Endothelial cell of umbilical vein (primary cell): ENCODE measurements at regions not wholly inside any gene's neighbourhood (a gene's known extent, or its start where the extent isn't known, plus 50 kb on each side); places are given as distances from the start of the nearest gene placed in this dataset.

ENCODE experiments used
- BruUV-seq: library from RNA; stranded (reverse); fragments of 400-500 nt; replicated peaks from 2 replicates; lab custom pipeline; 2021; lab: Mats Ljungman, UMichigan
- CTCF ChIA-PET: fragments of 300-600, 350-600 bp; sonication (Branson Sonifier 250); formaldehyde crosslinking; loops from one replicate; lab custom pipeline; 2021; ENCODE audit warnings: antibody characterized with exemption, inconsistent platforms; lab: Charles Lee
- POLR2A ChIA-PET: fragments of 300-600, 350-600 bp; sonication (Branson Sonifier 250); formaldehyde crosslinking; loops from one replicate; lab custom pipeline; 2021; ENCODE audit warnings: antibody characterized with exemption, inconsistent platforms; lab: Charles Lee
- DNase-seq: peaks from one replicate; pipeline ENCODE4 v3.0.0-alpha.2; 2011; ENCODE audit warnings: low read depth, low spot score
- FAIRE-seq: peaks from 2 replicates; lab custom pipeline; 2011; peaks lifted over from hg19 to GRCh38; lab: Jason Lieb, UNC
- H2AFZ ChIP-seq: 2 replicates; pipeline ENCODE4 v1.6.0; 2012; ENCODE audit warnings: low read depth, low read length, control low read depth, inconsistent platforms
- H3K27ac ChIP-seq: 2 replicates; pipeline ENCODE4 v1.5.1; 2011; ENCODE audit warnings: low read depth, mild to moderate bottlenecking, control low read depth, low read length, moderate library complexity; ENCODE audit not compliant: insufficient read depth
- H3K27me3 ChIP-seq, 2 experiments: 2 replicates each; pipeline versions ENCODE4 v1.6.0 to v1.6.1; 2011; ENCODE audit warnings: low read length in 2 of 2, mixed read lengths in 1 of 2; ENCODE audit not compliant: control insufficient read depth in 2 of 2, insufficient read depth in 2 of 2
- H3K36me3 ChIP-seq, 2 experiments: 2 replicates in 1 of 2; 3 replicates in 1 of 2; pipeline ENCODE4 v1.5.1; 2011; ENCODE audit warnings: low read length in 2 of 2, mild to moderate bottlenecking in 1 of 2, moderate library complexity in 1 of 2; ENCODE audit not compliant: control insufficient read depth in 2 of 2, insufficient read depth in 2 of 2; ENCODE audit errors: extremely low read depth in 1 of 2
- H3K4me1 ChIP-seq: 3 replicates; pipeline ENCODE4 v1.5.1; 2011; ENCODE audit warnings: mild to moderate bottlenecking, low read length; ENCODE audit not compliant: control insufficient read depth, insufficient read depth; ENCODE audit errors: extremely low read depth
- H3K4me2 ChIP-seq: 2 replicates; pipeline ENCODE4 v1.6.1; 2011; ENCODE audit warnings: low read length, control low read depth, mixed read lengths; ENCODE audit not compliant: insufficient read depth
- H3K4me3 ChIP-seq, 3 experiments: fragments of 200-600 bp in 1 of 3; sonication (generic), shearing (Covaris generic) in 1 of 3; replicated peaks in 1 of 3; 2 replicates each; pipeline ENCODE4 v1.5.1; 2011 to 2016; ENCODE audit warnings: control low read depth in 3 of 3, low read length in 3 of 3, mild to moderate bottlenecking in 2 of 3, inconsistent platforms in 1 of 3, low read depth in 1 of 3, moderate library complexity in 1 of 3; ENCODE audit not compliant: insufficient read depth in 1 of 3
- H3K79me2 ChIP-seq: 2 replicates; pipeline ENCODE4 v1.6.0; 2012; ENCODE audit warnings: low read length, inconsistent platforms; ENCODE audit not compliant: control insufficient read depth, insufficient read depth
- H3K9ac ChIP-seq: replicated peaks from 2 replicates; pipeline ENCODE3; 2011; ENCODE audit warnings: low read length, control low read depth; ENCODE audit not compliant: insufficient read depth; ENCODE audit errors: extremely low read depth
- H3K9me1 ChIP-seq: replicated peaks from 3 replicates; pipeline ENCODE4 v1.6.0; 2011; ENCODE audit warnings: mild to moderate bottlenecking, low read length; ENCODE audit not compliant: control insufficient read depth, insufficient read depth; ENCODE audit errors: extremely low read depth
- H3K9me3 ChIP-seq: replicated peaks from 2 replicates; pipeline ENCODE4 v1.5.1; 2012; ENCODE audit warnings: low read length, inconsistent platforms; ENCODE audit not compliant: control insufficient read depth, insufficient read depth
- H4K20me1 ChIP-seq: replicated peaks from 2 replicates; pipeline ENCODE3; 2011; ENCODE audit warnings: mild to moderate bottlenecking, low read length; ENCODE audit not compliant: control insufficient read depth, insufficient read depth; ENCODE audit errors: extremely low read depth
- CTCF ChIP-seq, 2 donors: IDR thresholded peaks; 1 replicate in 1 of 2; 2 replicates in 1 of 2; pipeline ENCODE4 v1.5.1; 2011; ENCODE audit warnings: low read length in 2 of 2, mild to moderate bottlenecking in 2 of 2, moderate library complexity in 2 of 2, control low read depth in 1 of 2, inconsistent platforms in 1 of 2, low read depth in 1 of 2; ENCODE audit not compliant: insufficient read depth in 1 of 2; ENCODE audit errors: extremely low read depth in 1 of 2
- FOS ChIP-seq: IDR thresholded peaks from 2 replicates; pipeline ENCODE4 v1.6.1; 2011; ENCODE audit warnings: mild to moderate bottlenecking, low read length, moderate library complexity, borderline replicate concordance; ENCODE audit not compliant: insufficient read depth
- GATA2 ChIP-seq: IDR thresholded peaks from 2 replicates; pipeline ENCODE4 v1.7.0; 2011; ENCODE audit warnings: low read depth, mild to moderate bottlenecking, moderate library complexity, mixed read lengths, low read length; ENCODE audit not compliant: insufficient read length, insufficient read depth
- JUN ChIP-seq: IDR thresholded peaks from 2 replicates; pipeline ENCODE4 v1.6.1; 2011; ENCODE audit warnings: borderline replicate concordance, low read depth; ENCODE audit not compliant: insufficient read length, insufficient read depth
- POLR2A ChIP-seq: IDR thresholded peaks from 2 replicates; pipeline ENCODE4 v1.6.1; 2012; ENCODE audit warnings: low read depth, mild to moderate bottlenecking, control low read depth, low read length
- POLR2AphosphoS5 ChIP-seq: IDR thresholded peaks from 2 replicates; pipeline ENCODE4 v1.6.1; 2012; ENCODE audit warnings: low read depth, mild to moderate bottlenecking, control low read depth, low read length, moderate library complexity; ENCODE audit not compliant: insufficient read depth
- dilution Hi-C: fragments of 300-500 bp; cut with MboI; formaldehyde crosslinking; loops from one replicate; pipeline ENCODE4 v1.15.0; 2019; ENCODE audit warnings: low sequenced_read_pairs; ENCODE audit not compliant: extremely low pct_ligation_motif_present
- intact Hi-C: fragments of 100-400 bp; cut with micrococcal nuclease; formaldehyde crosslinking; loops from one replicate; pipeline ENCODE4 v1.10.0; 2022

DNA sequence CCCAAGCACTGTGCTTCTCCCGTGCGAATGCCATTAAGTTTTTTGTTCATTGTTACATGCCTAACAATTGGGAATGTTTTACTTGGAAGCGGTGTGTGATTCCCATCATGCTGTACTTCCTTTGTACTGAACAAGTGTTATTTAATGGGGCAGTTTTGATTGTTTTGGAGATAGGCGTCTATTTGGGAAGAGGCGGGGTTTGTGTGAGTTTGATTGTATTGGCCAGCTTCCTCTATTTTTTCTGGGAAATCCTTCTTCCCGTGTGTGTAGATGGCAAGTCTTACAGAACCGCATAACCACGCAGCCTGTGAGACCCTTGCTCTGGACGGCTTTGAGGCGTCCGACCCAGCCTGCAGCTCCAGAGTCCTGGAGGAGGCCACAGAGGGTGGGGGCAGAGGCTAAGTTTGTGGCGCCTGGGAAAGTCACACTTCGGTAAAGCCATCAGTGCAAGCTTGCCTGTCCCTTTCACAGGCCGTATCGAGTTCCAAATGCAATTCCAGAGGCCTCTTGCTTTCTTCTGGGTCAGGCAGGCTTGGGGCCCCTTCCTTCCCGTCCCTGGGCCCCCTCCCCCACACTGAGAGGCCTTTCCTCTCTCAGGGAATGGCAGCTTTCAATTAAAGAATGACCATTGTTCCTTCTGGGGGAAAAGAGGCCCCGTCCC is 210.3 kb downstream of the TOMM20 start:
- TSS peak; percentile 47 for BruUV-seq
- Histone ChIP-seq H3K9me1 (no peaks in the 10 kb centered on the region), H2AFZ (no peak overlapping the region), H3K36me3 (no peaks in the 10 kb centered on the region), H3K79me2 (no peaks in the 10 kb centered on the region), H3K4me2 (no peak overlapping the region), H3K9ac (peak overlapping the region; percentile 75), H3K9me3 (no peaks in the 10 kb centered on the region), H3K4me3 (no peak overlapping the region), H3K4me1 (peaks cover 40% of the 10 kb centered on the region), H4K20me1 (no peaks in the 10 kb centered on the region), H3K27ac (peak overlapping the region; percentile 95), H3K27me3 (no peaks in the 10 kb centered on the region)
- DNase-seq (peak; percentile 99), FAIRE-seq (peak; percentile 93)
- TF ChIP-seq FOS (no peak), CTCF (IDR thresholded peaks at IDR 0.05; ENCODE audit: extremely low read depth in 1 of 2, insufficient read depth in 1 of 2, low read depth in 1 of 2, low read length in 2 of 2) (no peak), POLR2AphosphoS5 (peak; percentile 89), JUN (peak; percentile 50), POLR2A (peak; percentile 77), GATA2 (peak; percentile 99)
- dilution Hi-C loops (no loop called here), intact Hi-C loops (loop anchor here (1.0 to 2.0 kb wide), 16 partner anchors 24 to 419 kb away; no protein-coding TSS in a partner anchor)
- ChIA-PET CTCF (interaction anchor here (0.7 to 2.9 kb wide), 13 partner anchors 8 to 419 kb away, joined by 3 to 22 read pairs (median 4); no protein-coding TSS in a partner anchor), POLR2A (interaction anchor here (0.7 to 2.0 kb wide), 4 partner anchors 24 to 307 kb away, joined by 3 to 8 read pairs (median 5); no protein-coding TSS in a partner anchor)
